Ecto neural progenitor cell (in vitro differentiated cells): ENCODE measurements at regions not wholly inside any gene's neighbourhood (a gene's known extent, or its start where the extent isn't known, plus 50 kb on each side); places are given as distances from the start of the nearest gene placed in this dataset.
A peak's percentile ranks its signal among the peaks of the same experiment; 100 is the strongest.
"Not testable (repeated sequence)": the region's sequence is repeated elsewhere in the genome, so short reads cannot be mapped to it uniquely, and the experiment has no call there.

Experiments
- DNase-seq: peaks from one replicate; pipeline ENCODE4 v3.0.0-alpha.2; 2018; ENCODE audit warnings: low spot score

DNA sequence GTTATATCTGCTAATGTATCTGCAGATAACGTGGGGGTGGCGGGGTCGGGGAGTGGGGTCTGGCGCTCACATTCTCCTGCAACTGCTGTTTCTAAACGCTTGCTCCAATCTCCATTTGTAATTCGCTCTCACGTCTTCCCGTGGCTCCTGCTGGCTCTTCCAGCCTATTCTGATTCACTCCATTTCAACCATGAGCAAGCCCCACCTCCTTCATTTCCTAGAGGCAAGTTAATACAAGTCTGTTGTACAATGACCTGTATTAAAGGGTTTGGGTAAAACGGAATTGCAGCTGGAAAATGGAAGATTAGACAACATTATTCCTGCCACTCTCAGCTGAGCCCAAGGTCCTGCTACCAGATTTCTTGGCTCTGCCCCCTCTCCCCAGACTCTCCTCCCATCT is 132.3 kb downstream of the CSNK2A3 start:
- DNase-seq, result no peak

DNA sequence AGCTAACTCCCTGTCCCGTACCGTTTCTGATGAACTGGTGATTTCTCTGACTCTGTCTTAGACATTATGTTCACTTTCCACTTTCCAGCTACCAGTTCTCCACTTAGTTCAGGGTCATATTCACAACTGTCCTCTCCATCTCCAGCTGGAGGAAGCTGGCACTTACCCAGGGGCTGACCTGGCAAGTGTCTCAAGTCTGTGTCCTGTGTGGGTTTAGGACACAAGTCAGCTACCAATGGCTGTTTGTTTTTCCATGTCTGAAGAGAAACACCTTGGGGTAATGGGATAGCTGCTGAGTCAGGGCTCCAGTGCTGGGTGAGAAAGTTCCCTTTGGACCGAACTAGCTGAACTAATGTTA is 134.4 kb downstream of the CSNK2A3 start:
- DNase-seq, result peak; percentile 24

DNA sequence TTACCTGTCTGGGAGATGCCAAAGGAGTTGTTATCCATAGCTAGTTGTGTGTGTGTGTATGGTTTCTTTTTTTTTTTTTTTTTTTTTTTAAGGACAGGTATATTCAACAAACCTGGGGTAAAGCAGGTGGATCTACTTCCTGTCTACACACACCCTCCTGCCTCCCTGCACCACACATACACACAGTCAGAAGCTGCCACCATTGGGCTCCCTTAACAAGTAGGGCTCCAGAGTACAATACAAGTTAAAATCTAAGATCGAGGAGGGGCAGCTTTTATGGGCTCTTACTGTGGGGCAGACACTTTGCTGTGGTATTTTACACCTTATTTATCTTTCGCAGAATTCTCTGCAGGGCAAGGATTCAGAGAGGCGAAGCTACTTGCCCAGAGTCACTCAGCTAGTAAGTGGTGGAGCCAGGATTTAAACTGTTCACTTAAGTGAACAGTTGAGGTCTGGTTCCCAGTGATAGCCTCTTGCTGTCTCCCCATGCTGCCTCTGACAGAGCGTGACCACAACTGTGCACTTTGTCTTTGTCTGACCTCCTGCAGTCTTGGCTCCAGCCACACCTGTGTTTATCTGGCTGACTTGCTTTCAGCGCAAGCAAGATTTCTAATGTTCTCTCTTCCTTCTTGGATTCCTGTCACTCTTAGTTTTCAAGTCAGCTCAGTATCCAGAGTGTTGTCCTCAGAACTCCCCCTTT is 135.0 kb downstream of the CSNK2A3 start:
- peak; percentile 21 for DNase-seq

DNA sequence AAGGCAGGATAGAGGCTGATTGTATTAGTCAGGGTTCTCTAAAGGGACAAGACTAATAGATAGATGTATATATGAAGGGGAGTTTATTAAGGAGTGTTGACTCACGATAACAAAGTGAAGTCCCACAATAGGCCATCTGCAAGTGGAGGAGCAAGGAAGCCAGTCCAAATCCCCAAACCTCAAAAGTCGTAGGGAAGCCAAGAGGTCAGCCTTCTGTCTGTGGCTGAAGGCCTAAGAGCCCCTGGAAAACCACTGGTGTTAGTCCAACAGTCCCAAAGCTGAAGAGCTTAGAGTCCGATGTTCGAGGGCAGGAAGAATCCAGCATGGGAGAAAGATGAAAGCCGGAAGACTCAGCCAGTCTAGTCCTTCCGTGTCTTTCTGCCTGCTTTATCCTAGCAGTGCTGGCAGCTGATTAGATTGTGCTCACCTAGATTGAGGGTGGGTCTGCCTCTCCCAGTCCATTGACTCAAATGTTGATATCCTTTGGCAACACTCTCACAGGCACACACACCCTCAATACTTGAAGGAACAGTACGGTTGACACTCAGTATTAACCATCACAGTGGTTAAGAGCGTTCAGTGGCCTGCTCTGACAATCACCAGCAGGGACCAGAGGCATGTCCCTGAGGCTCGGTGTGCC is 135.6 kb downstream of the CSNK2A3 start:
- peak; percentile 34 for DNase-seq

DNA sequence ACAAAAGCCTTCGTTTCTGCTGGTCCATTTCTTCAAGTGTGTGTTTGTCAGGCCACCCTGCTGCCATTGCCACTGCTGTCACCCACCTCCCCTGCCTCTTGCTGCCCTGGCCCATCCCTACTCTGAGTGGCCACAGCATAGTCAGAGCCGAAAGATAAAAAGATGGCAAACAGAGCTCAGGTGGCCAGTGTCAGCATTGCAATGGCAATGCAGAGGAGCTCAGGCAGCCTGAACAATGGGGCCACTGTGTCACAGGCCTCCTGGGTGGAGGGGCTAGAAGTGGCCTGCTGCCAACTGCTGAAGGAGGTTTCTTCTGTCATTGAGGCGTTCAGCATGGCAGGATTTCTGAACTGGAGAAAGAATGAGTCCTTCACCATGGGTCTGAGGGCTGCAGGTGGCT is 137.1 kb downstream of the CSNK2A3 start:
- DNase-seq, result peak; percentile 44

DNA sequence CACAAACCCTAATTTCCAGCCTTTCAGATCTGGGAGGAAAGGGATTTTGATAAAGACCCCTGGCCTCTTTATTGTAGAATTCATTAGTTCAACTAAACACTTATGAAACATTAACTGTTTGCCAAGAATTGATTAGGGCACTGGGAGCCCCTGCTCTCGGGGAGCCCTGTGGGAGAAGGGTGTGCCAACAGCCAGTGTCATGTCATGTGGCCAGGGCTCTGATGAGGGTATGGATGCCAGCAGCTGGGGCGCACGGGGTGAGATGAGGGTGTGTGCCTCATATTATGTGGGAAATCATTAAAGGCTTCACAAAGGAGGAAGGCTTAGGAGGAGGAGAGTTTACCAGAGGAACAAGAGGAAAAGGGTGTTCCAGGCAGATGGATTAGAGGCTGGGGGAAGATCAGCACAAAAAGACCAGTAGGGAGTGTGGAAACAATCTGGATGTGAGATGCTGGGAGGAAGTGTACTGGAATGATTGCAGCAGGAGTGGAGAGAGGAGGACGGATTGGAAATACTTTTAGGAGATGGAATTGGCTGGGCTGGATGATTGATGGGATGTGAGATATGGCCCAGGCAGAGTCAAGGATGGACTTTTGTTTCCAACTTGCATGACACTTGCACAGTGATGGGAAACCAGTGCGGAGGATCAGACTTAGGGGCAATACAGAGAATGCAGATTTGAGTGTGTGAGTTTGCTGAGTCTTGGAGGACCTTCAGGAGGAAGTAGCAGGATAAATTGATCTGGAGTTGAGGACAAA is 137.8 kb downstream of the CSNK2A3 start:
- peak; percentile 30 for DNase-seq

DNA sequence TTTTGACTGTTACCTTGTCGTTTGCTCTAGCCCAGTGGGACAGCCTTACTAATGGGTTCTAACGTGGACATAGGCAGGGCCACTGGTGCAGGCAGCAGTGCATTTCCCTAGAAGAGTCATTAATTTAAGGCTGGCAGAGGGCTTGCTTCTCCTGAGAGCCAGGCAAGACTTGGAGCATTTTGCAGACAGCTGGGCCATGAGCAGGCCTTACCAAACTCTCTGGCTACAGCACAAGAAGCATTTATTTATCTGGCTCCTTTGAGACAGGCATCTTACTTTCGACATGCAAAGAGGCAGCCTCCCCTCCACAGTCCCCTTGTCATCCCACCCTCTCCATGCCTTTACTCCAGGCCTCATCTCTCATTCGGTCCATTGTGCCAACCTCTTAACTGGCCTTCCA is 139.9 kb downstream of the CSNK2A3 start:
- DNase-seq, result peak; percentile 20

DNA sequence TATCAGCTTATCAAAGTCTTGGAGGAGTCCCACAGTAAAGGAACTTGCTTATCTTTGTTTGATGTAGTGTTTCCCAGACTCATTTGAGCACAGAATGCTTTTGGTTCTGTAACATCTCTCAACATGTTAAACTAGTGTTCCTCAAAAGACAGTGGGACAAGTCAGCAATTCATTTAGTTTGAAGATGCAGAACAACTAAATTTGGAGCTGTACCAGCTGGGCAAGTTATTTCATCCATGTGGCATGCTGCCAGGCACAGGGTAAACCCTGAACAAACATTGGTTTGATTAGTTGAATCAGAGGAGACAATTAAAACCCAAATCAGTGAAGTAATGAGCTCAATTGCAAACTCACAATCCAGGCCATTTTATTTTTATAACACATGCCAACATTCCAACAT is 141.2 kb downstream of the CSNK2A3 start:
- DNase-seq, result no peak

DNA sequence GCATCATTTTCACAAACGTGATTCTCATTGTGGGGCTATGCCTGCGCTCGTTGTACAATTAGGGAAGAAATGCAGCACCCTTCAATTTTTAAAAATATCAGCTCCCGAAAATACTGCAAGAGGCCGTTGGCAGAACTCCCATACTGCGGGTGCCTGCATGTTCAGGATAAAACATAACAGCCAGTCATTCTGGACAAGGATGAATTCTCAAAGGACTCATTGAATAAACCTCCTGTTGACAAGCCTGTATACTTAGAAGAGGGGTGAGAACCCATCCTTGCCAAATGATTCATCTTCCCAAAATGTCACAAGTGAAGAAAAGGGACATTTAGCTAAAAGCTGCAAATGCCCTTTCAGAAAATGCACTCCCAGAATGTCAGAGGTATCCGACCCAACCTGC is 141.9 kb downstream of the CSNK2A3 start:
- DNase-seq, result no peak

DNA sequence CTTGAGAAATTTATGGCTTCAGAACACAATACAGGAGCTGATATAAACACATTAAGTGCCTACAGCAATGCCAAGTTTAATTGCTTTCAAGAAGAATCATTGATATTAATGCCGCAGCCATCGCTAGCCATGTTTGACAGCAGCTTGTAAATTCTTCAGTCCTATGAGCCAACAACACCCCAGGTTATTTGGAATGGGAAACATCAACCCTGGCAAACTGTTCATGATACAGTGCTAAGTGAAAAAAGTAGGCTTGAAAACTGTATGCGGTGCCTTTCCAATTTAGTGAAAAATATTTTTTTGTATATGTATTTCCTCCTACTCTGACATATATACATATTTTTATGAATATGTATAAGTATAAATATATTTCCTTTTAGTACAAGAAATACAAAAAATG is 142.6 kb downstream of the CSNK2A3 start:
- DNase-seq, result no peak

DNA sequence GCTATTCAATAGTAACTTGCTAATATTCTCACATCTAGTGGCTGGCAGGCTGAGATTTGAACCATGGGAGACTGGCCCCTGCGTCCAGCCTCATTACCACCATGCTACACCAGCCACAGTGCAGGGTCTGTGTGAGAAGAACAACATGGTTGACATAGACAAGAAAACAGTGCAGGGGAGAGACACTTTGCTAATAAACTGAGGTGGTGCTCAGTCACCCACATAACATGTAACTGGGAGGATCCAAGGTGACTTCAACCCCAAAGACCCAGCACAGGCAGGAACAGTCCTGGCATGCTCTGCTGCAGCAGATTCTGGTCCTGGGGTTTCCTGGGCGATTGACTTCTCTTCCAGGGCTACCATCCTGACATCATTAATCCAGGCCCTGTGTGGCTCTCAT is 143.1 kb downstream of the CSNK2A3 start:
- DNase-seq, result no peak

DNA sequence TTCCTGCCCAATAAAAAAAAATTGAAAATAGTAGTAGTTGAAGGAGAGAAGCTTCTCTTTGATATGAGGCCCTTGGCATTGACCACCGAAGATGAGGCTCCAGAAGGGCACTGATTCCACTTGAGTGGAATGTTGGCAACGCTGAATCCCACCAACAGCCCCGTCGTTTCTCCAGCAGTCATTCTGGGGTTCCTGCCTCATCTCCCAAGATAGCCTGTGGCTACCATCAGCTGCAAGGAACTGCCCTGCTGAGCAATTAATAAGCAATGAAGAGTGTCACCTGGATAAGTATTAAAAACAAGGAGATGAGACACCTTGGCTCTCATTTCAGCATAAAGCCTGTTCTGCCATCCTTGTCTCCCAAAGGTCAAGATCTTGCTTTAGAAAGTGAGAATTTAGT is 144.1 kb downstream of the CSNK2A3 start:
- no peak for DNase-seq

DNA sequence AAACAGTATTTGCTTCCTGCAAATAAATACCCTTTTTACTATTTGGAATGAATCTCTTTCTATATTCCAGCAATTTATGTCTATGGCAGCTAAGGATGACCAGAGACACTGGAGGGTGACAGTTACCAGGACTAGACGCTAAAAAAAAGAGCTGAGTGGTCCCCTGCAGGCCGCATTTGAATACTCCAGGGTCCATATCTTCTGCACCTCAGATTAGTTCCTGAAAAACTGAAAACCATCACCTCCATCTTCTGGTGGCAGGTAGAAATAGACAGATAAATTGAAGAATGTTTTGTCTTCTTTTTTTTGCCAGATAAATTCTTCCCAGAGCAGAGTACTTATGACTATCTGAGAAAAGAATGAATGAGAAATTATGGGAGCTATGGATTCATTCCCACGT is 145.6 kb downstream of the CSNK2A3 start:
- DNase-seq, result no peak

DNA sequence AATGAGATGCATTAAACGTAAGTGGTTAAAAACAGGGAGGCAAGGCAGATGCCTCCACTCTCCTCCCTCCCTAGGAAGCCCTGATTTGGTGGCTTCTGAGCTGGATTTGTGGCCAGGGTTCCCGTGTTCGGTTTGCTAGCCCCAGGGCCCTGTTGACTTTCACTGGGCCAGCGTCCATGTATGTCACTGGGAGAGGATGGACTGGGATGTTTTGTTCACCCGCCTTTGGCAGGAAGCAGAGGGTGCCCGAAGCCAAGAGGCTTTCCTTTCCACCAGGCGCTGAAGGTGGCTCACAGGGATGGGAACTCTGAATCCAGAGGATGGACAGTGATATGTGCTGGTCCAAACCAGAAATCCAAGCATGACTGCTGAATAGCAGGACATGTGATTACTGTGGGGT is 146.6 kb downstream of the CSNK2A3 start:
- no peak for DNase-seq

DNA sequence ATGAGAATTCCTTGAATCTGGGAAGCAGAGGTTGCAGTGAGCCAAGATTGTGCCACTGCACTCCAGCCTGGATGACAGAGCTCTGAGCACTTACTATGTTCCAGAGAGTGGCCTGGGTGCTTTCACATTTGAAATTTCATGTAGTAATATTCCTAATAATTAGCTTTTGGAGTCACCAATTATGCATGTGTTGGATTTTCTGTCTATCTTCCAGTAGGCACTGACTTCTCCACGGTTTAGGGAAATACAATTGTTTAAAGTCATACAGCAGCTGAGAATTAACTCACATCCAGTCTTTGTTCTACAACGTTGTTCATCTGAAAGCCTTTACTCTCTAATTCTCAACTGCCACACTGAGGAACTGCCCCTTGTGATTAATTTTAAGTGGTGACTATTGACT is 150.2 kb downstream of the CSNK2A3 start:
- no peak for DNase-seq

DNA sequence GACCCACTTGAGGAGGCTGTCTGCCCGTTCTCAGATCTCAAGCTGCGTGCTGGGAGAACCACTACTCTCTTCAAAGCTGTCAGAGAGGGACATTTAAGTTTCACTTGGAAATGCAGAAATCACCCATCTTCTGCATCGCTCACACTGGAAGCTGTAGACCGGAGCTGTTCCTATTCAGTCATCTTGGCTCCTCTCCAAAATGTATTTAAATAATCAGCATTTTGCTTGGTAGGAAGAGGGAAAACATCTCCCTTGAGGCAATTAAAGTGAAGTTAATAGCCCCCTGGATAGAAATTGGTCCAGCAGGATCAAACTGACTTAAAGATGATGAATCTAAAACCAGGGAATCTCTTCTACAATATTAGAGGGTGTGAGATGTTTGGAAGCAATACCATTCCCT is 151.7 kb downstream of the CSNK2A3 start:
- DNase-seq, result not testable (repeated sequence)

DNA sequence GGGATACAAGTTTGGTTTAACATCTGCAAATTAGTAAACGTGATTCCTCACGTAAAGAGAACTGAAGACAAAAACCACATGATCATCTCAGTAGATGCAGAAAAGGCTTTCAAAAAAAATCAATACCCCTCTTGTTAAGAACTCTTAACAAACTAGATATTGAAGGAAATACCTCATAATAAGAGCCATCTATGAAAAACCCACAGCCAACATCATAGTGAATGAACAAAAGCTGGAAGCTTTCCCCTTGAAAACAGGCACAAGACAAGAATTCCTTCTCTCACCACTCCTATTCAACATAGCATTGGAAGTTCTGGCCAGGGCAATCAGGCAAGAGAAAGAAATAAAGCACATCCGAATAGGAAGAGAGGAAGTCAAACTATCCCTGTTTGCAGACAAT is 160.5 kb downstream of the CSNK2A3 start:
- no peak for DNase-seq

DNA sequence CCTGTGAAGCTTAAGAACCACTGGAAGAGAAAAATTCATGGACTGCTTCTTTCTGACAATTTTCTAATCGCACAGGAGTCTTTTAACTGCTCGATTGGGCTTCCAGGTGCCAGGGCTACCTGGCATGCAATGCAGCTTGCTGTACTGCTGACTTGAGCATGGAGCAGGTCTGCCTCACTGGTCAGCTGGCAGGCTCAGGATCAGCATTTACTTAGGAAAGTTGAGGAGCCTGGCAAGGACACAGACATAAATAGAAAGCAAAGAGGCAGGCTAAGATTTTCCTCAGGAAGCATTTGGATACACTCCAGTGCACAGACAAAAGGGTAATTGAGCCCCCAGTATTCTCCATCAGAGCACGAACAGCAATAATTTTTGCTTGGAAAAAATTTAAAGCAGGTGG is 163.5 kb downstream of the CSNK2A3 start:
- DNase-seq, result no peak

DNA sequence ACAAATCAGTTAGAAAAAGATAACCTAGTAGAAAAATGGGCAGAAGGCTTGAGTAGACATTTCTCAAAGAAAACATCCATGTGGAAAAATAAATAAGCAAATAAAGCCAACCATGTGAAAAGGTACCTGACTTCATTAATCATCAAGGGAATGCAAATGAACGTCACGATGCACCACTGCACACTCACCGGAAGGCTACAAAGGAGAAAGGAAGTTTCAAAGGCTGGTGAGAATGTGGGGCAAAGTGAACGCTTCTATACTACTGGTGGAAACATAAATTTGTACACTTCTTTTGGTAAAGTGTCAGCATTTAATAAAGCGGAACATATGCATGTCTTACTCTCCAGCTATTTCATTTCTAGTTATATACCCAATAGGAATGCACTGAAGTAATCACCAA is 166.8 kb downstream of the CSNK2A3 start:
- no peak for DNase-seq

DNA sequence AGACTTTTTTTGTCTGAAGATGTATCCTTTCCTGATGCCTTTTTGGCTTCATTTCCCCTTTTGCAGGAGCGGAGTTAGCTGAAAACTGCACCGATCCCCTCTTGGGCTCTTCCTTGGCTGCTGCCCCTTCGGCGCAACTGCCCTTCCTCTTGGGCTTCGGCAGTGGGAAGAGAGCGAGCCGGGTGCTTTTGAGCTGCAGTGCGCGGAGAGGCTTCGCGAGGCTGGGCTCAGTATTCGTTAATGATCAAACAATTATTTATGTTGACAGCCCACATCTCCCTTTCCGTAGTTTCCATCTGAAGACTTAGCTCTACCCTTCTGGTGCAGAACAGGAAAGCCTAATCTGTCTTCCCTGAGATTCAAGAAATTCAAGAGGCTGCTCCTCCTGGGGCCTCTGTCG is 170.8 kb downstream of the CSNK2A3 start:
- DNase-seq, result no peak

DNA sequence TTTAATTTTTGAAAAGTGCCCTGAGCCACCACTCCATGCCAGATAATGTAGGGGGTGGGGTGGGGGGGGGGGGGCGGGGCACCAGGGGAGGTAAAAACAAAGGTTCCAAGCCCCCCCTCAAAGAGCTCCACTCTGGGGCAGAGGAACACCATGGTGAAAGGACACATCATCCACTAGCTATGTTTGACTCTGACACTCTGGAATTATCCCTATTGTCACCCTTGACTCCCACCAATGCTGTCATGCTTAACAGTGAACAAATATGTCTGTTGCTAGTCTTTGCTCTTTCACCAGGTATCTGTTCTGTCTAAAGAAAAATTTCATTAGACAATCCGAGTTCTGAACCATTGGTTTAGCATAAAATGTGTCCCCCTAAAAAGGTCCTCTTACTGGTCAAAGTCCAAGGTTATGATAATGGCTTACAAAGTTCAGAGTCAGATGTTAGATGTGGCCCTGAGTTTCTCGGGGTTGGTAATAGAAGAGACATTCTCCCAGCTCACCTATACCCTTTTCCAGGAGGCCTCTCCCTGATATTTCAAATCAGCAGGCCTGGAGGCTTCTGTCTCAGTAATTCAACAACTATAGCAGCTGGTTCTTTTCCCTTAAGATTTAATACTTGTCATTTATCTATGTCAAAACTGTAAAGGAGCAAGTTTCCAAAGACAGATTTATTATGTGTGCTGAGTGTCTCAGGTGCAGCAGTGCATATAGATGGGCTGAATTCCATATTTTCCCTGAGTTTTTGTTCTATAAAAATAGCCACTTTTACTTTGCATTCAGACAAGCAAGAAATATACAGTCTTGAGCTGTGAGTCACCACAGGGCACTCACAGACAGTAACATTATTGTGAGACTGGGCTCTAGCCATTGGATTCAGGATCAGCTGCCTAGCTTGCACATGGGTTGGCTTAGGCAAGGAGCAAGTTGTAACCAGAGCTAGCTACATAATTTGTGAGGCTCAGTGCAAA is 174.1 kb downstream of the CSNK2A3 start:
- no peak for DNase-seq

DNA sequence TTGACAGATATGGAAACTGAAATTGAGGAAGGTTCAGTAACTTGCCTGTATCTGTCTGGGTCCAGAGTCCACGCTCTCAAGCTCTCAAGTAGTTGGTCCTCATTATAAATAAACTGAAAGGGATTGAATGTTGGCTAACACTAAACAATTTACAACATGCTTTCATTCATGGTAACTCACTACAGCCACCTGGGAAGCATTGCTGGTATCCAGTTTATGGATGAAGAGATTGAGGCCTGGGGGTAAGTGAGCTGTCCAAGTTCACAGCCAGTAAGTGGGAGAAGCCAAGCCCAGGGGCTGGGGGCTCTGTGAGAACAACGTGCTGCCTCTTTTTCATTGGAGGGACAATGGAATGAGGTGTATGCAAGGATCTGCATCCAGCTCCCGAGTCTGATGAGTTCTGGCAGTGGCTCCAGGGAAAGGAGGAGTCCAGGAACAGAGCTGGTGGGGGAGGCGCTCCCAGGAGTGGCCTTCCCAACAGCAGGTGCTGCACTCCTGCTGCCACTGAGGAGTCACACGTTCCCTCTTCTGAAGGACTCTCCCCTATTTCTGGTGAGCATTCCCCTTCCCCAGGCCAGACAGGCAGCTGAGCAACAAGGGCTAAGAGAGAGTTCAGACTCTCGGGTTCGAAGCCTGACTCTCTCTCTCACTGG is 175.8 kb downstream of the CSNK2A3 start:
- DNase-seq, result no peak
